ENCODE measurements at regions not wholly inside any gene's neighbourhood (a gene's known extent, or its start where the extent isn't known, plus 50 kb on each side); places are given as distances from the start of the nearest gene placed in this dataset.
"Not testable (repeated sequence)": the region's sequence is repeated elsewhere in the genome, so short reads cannot be mapped to it uniquely, and the experiment has no call there.

DNA sequence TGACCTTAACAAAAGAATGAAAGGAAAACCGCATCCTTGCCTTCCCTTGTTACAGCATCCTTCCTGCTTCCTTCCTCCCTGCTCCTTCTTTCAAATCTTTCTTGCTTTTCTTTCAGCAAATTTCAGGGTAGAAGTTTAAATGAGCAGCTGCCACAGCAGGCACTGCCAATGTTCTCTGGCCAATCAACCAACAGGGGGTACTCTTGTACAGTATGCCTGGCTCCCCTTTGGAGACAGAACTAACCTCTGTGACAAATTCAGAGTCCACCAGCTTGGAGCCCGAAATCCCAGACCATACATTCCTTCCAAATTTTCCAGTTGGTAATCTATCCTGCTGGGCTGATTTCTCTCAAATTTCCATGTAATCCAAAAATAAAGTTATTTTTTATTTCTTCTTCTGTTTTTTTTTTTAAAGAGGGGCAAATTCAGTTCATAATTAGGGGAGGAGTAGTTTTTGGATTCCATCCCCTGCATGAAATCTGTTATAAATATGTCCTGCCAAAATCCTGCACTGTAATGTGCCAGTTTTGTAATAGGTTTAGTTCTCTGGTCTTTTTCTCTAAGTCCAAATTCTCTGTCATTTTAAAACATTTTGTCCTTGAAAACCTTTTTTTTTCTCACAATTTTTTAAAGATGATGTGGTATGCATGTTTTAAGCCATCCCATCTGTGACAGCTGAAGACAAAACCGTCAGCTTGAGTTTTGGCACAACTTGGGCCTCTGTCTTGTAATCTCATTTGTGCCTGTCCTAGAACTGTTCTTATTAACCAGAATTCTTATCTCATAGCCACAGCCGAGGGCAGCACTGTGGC, 610.0 kb upstream of the LMO3 start:
- DNase-seq (ENCODE audit: low spot score), result no peak

DNA sequence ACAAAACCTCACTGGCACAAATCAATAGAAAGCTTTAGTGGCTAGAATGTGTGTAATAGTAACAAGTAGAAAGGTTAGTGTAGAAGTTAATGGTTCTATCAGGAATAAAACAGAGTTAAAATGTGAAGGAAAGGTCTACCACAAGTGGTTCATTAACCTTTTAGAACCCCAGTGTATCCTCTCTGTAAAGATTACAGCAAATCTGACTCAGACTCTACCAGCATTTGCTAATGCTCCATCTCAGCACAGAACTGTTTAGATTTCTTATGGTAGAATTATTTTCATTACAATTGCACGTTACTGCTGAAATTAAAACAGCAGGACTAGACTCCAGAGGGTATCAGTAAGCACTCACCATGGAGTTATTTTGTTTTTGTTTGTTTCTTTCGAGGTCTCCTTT, 609.0 kb upstream of the LMO3 start:
- no peak for DNase-seq (ENCODE audit: low spot score)

DNA sequence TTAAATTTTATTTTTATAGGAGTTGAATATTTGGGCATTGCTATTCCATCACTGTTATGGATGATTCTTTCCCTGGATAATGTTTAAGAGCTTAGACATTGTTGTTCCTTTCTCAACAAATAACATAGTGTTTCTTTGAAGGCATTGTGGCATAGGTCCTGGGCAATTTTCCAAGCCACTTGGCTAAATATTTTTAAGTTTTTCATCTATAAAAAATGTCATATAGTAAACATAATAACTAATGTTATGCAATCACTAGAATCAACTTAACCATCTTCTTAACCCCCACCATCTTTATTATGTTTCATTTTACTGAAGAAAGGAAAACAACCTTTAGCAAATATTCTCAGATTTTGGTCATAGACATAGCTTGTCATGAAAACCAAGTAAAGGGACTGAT, 600.6 kb upstream of the LMO3 start:
- DNase-seq (ENCODE audit: low spot score), result no peak

DNA sequence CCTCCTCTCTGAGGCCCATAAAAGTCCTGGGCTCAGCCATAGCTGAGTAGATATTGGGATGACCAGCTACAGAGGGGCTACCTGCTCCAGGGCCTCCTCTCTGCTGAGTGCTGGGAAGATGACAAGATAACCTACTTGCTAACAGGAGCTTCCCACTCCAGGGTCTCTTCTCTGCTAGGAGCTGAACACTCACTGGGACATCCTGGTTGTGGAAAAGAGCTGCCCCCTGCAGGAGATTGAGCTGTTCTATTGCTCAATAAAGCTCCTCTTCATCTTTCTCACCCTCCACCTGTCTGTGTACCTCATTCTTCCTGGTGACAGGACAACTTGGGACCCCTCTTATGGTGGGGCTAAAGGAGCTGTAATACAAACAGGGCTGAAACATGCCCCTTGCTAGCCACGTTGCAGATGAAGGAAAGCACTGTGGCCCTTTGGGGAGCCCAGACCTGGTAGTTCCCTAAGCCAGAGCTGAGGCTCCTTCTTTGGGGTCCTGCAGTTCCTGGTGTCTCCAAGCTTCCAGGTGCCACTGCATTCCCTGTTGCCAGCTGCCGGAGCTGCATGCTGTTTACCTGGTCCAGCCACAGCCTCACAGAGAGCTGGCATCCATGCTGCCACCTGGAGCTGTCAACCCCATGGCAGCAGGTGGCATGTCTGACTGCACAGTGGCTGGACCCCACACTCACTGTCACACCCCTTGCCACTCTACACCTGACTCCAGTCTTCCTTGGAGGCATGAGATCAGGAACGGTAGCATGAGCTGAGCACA, 598.5 kb upstream of the LMO3 start:
- no peak for DNase-seq (ENCODE audit: low spot score)

DNA sequence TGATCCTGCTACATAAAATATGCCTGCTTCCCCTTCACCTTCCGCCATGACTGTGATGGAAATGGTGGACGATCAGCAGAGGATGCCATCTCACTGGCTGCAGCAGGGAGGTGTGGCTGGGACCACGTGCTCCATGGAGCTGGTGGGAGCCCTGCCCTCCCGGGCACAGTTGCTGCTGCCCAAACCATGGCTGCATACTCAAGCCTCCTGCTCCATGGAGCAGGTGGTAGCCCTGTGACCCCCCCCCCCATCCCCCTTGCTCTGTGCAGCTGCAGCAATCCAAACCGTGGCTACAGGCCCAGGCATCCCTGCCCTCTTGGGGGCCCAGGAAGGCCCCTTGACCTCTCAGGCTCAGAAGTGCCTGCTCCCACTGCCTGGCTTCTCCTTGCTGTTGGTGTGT, 597.5 kb upstream of the LMO3 start:
- DNase-seq (ENCODE audit: low spot score), result no peak

DNA sequence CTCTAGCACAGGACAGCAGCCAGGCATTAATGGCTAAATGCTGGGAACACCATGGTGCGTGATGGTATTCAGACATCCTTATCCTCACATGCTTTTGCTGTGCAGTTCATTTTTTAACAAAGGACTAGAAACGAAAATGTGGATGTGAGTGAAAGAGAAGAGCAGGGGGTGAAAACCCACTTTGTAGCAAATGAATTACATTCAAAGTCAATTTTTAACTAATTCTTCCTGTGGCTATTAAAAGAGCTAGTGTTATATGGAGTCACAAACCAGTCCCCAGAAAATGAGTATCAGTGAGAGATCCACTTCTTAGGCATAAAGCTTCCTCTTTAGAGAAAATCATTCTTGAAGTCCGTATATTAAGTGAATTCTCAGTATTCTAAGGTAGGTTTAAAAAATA, 592.0 kb upstream of the LMO3 start:
- no peak for DNase-seq (ENCODE audit: low spot score)

DNA sequence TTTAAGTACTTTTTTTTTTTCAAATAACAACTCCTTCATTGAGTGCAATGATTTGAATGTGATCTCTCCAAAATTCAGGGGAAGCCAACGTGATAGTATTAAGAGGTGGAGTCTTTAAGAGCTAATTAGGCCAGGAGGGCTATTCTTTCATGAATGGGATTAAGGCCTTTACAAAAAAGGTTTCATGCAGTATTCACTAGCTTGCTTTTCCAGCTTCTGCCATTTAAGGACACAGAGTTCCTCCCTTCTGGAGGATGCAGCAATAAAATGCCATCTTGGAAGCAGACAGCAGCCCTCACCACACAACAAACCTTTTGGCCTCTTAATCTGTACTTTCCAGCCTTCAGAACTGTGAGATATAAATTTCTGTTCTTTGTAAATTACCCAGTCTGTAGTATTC, 586.8 kb upstream of the LMO3 start:
- DNase-seq (ENCODE audit: low spot score), result no peak

DNA sequence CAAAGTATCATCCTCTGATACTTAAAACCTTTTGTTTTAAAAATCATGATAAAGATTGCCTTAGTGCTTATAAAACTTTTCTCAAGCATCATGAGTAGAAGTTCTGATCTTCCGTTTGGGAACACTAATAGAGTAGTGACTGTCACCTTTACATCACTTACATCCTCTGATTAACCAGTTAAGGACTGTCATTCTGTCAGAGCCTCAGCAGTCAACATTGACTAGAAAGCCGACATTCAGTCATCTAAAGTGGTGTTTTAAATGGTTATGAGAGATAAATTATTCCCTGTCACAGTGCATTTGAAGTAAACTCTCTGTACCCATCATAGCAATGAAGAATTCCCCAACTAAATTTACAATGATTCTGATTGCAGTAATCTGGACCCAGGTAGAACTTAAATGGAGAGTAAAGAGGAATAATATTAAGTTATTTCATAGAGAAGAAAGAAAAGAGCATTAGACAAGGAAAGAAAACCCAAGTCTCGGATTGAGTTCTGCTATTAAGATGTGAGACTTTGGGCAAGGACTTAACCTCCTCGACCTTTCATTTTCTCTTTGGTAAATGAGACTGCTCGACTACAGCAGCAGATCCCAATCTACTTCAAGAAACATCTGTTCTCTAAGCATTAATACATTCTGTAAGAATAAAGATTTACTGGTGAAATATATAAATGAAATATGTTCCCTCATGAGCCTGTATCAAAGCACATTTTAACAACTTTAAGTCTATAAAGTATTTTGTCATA, 563.9 kb upstream of the LMO3 start:
- DNase-seq (ENCODE audit: low spot score), result no peak

DNA sequence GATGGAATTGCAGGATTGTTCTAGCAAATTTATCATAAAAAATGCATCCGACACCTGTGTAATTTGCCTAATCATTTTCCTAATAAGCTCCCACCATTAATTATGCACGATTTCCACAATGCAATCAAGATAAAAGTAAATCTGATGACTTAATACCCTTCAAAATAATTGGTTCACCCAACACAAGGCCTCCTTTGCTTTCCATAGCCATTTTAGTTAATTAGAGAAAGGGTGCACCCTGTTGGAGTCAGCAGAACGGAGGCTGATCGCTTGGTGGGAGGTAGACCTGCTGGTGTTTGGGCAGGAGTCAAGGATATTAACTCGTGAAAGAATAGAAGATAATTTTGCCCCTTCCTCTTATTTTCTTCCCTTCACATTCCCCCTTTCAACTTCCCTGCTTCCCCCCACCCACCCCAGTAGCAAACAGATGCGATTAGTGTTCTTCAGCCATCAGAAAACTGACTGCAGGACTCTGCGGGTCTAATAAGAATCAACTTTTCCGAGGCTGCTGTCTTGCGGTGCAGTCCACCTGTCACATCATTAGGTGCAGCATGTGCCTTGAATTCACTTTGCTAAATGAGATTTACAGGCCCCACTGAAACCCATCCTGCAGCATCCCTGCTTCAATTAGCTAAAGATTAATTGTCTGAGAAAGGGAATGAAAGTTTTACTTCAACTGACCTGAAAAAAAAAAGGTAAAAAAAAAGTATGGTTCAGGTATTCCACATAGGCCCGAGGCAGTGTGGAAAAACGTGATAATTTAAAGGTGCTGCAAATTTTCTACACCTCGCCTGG, 553.7 kb upstream of the LMO3 start:
- no peak for DNase-seq (ENCODE audit: low spot score)

DNA sequence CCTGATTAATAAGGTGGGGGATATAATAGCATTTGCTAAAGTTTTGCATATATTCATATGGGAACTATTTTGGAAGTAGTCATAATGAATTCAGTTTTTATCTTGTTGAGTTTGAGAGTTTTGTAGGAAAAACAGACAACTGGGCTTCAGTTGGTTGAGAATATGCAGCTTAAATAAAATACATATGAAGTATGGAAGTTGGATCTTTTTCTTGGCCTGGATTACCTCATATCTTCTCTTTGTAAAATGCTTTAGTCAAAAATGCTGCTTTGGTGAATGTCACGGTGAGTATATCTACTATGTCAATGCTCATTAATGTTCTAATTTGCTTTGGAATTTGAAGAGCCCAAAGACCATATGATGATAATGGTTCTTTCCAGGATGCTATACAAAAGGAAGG, 552.2 kb upstream of the LMO3 start:
- DNase-seq (ENCODE audit: low spot score), result no peak

DNA sequence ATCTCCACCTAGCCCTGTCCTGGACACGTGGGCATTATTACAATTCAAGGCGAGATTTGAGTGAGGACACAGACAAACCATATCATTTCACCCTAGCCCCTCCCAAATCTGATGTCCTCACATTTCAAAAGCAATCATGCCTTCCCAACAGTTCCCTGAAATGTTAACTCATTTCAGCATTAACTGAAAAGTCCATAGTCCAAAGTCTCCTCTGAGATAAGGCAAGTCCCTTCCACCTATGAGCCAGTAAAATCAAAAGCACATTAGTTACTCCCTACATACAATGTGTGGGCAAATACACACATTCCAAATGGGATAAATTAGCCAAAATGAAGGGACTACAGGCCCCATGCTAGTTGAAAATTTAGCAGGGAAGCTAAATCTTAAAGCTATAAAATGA, 546.0 kb upstream of the LMO3 start:
- DNase-seq (ENCODE audit: low spot score), result no peak

DNA sequence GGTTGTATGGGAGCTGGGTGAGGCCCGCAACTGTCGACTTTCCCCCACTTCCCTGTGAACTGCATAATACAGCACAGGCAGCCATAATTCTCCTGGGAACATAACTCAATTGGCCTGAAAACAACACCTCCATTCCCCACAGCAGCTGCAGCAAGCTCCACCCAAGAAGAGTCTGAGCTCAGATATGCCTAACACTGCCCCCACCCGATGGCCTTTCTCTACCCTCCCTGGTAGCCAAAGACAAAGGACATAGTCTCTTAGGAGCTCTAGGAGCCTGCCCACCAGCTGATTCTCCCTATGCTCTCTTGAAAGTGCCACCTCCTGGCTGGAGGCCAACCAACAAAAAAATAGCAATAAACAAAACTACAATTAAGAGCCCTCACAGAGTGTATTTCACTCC, 542.7 kb upstream of the LMO3 start:
- no peak for DNase-seq (ENCODE audit: low spot score)

DNA sequence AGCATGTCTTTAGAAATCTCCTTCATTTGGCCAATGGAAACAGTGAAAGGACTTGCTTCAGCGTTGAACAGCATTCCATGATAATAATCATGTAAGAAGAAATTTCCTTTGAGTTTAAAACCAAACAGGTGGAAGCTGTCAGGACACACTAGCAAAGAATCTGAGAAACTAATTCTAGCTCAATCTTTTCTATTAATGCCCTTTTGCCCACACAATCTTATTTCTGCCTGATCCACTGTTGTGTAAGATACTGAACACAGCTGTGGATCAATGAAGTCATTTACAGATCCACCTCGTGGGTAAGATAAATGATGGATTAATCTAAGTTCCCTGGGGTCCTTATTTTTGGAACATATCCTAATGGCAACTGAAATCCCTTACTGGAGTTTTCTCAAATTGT, 536.9 kb upstream of the LMO3 start:
- DNase-seq (ENCODE audit: low spot score), result no peak

DNA sequence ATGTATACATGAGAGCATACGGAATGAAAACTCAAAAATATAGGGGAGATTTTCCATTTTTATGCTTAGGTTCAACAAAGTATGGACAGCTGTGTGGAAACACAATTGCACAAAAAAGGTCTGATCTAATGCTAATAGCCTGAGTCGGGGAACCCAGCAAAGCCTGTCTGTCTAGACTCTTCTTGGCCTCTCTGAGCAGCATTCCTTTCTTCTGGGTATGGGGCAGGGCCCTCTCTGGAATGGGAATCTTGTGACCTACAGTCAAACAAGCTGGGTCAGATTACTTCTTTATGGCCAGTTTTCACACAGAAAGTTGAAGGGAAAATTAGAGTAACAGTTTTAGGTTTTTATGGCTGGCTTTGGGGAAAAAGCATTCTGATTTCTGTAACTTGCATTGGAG, 534.0 kb upstream of the LMO3 start:
- no peak for DNase-seq (ENCODE audit: low spot score)

DNA sequence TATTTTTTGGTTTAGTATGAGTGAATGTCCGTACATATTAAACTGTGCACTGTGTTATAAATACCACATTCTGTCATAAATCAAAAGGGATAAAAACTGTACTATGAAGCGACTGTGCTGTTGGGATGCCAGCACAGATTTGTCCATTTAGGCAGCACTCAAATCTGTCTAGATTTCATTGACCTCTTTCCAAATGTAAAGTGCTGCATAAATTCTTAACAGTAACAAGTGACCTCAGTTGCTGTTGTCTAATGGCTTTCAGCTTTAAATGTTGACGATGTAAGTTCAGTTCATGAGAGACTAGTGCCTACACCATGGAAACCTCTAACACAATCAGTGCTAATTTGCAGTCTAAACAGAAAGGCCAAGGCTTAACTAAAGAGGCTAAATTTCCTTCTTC, 531.4 kb upstream of the LMO3 start:
- no peak for DNase-seq (ENCODE audit: low spot score)

DNA sequence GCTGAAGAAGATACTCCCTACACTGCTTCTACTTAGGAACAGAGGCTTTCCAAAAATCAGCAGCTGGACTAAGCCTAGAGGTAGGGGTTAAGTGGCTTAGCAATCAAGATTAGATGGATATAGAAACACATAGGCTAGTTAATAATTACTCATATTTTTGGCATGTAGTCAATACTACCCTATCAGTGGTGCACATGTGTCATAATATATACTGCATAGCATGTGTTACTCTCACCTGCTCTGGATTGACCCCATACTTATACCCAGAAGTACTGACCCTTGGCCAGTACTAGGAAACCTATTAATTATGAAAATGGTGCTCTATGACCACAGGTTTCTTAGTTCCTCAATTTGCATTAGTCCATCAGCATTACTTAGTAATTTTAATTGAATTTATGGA, 528.4 kb upstream of the LMO3 start:
- DNase-seq (ENCODE audit: low spot score), result no peak

DNA sequence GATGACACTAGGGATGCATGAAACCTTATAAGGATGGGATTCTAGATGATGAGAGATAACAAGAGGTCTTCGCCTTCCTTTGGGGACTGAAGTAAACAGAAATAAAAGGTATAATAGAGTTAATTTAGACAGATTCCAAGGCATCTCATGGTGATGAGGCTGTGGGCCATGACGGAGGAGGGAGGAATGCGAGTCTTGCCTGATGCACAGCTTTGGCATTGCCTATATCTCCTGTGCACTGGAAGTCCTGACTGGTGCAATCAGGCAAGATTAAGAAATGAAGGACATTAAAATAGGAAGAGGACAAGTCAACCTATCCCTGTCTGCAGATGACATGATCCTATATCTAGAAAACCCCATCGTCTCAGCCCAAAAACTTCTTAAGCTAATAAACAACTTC, 526.4 kb upstream of the LMO3 start:
- DNase-seq (ENCODE audit: low spot score), result no peak

DNA sequence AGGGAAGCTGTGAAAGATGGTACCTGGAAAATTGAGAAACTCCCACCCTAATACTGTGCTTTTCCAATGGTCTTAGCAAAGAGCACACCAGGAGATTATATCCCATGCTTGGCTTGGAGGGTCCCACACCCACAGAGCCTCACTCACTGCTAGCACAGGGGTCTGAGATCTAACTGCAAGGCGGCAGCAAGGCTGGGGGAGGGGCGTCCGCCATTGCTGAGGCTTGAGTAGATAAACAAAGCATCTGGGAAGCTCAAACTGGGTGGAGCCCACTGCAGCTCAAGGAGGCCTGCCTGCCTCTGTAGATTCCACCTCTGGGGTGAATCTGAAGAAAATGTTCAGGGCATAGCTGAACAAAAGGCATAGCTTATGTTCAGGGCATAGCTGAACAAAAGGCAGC, 510.6 kb upstream of the LMO3 start:
- not testable (repeated sequence) for DNase-seq (ENCODE audit: low spot score)

DNA sequence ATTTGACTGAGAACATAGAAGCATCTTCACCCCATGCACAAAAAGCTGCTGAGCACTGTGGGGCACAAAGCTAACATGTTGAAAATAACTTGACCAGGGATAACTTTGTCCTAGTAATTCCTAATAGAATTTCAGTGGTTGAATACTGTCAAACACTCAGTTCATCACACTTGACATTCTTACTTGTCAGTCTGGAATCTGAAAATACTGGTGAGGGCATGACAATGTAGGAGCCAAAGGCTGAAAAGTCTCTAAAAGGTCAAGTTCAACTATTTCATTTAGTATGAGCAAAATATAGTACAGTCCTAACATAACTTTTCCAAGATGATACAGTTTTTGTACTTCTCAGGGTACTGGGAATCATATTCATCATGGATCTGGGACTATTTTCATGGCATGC, 504.4 kb upstream of the LMO3 start:
- no peak for DNase-seq (ENCODE audit: low spot score)

DNA sequence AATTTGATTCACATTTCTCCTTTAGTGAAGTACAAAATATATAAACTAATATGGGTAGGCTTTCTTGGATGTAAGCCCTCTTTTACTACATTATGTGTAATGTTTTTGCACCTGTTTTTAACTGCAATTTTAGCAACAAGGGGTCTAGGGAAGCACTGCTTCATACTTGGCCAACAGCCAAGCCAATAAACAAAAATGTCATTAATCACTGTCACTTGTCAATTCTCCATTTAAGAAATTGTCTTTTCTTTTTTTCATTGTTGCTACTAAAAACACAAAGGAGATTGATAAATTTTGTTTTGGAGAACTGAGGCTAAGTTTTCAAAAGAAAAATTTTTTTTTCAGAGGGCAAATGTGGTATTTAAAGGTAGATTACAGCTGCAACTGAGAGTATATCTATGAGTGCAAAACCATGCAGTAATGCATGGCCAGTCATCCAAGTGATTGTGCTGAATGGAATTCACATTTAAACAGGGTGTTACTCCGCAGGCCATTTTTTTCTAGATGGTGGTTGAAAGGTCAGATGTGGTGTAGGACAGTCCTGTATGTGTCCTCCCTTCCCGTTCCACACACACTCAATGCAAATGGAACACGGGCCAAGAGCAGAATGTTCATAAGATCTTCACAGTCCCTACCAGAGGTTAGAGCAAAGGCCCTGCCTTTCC, 503.0 kb upstream of the LMO3 start:
- DNase-seq (ENCODE audit: low spot score), result no peak

DNA sequence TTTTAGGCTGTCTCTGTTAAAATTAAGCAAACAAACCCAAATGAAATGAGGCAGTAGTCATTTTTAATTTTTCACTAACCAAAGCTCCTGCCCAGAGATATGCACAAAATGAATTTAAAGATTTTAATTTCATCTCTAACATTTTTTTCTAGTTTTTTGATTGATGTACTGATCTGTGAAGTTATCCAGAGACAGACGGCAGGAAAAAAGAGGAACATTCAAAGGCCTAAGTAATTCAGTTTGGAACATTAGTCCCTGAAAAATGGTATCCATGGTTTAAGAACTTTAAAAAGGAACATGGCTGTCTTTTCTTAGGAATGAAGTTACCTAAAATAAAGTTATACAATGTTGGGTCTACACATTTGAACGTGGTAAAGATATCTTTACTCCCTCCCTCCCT, 498.8 kb upstream of the LMO3 start:
- DNase-seq (ENCODE audit: low spot score), result no peak

Data from mucosa of gallbladder (tissue), 1 donor.